HG03135 (cell line): ENCODE measurements at regions not wholly inside any gene's neighbourhood (a gene's known extent, or its start where the extent isn't known, plus 50 kb on each side); places are given as distances from the start of the nearest gene placed in this dataset.

Experiments used
- ATAC-seq: cut with Tn5 transposase; IDR thresholded peaks from one replicate; pipeline ENCODE4 v1.9.1; 2021; ENCODE audit warnings: mild to moderate bottlenecking, moderate library complexity; ENCODE audit not compliant: unreplicated experiment

DNA sequence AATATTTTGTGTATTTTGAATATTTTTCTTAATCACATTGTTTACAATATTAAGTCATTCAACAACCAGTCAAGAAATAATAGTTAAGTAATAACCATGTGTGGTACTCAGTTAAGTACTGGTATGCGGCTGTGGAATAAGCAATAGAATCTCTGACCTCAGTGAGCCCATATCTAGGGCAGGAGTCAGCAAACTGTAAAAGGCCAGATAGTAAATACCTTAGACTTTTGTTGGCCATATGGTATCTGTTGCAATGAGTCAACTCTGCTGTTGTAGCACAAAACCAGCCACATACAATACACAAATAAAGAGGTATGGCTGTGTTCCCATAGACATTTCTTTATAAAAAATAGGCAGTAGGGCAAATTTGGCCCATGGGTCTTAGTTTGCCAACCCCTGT is 311.6 kb upstream of the SEMA3A start:
- no peak for ATAC-seq

GRCh38 chr7:84502239-84502638 is 307.6 kb upstream of the SEMA3A start:
- ATAC-seq, result no peak

DNA sequence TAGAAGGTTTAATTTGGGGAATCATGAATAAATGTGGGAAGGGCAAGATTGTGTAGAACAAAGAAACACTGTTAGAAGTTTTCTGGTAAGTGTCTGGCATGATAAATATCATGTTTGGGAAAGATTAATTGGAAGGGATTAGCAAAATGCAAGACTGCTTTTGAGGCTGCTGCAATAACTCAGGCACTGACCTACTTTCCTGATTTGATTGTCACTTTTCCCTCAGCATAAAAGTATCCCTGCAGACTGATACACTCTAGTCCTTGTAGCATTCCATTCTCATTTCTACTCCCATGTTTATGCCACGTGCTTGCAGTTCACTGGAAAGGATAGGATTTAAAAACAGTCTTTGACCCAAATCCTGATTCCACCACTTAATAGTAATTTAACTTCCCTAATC is 303.3 kb upstream of the SEMA3A start:
- ATAC-seq, result no peak

- ATAC-seq, result no peak
Observed at GRCh38 chr7:84495128-84495527, 300.5 kb upstream of the SEMA3A start.

DNA sequence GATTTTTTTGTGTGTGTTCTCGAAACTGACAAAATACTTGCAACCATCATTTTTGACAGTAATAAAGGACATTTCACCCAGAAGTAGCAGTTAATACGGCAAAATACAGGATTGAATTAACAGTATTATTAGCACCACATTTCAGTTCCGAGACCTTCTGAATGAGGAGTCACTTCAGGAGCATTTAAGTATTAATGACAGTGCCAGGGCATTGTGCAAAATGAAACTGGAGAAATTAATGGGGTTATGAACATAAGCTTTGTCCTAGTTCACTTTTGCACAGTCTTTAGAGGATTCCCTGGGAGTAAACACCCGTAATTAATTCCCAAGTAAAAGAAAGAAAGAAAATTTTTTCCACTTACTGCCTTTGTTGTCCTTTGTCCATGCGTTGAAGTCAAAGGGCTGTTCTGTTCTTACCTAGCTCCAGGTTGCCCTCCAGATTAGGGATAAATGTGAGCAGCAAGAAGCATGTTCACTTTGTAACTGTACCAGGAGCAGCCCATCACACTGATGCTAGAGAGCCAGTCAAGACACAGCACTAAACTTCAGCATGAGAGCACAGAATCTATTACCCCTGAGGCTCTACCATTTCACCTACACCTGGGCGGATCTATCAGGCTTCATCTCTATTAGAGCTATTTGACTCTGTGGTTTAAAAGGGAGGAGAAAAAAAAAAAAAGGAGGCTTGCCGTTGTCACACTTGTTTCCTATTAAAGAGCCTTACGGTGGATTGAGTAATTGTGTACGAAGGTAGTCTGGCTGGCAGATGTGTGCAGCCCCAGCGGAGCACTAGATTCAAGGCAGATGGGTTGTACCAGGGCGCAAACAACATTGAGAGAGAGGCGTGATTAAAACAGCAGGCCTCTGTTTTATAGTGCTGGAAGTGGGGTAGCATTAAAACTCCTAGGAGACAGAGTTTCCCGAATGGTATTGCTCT is 297.8 kb upstream of the SEMA3A start:
- no peak for ATAC-seq

DNA sequence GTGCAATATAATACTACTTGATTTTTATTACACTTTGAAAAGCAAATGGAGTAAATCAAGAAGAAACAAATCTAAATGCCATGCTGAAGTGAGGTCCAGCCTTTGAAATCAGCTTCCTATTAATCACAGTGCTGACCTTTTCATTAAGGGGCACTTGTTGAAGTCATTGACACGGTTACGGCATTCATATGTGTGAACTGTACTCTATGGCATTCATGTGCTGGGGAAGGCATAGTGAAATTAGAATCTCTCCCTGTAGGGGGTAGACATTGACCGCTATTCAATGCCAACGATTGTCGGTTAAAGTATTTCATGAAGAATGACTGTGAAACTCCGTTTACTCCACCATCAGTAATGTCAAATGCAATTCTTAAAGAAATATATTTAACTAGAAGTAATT is 296.1 kb upstream of the SEMA3A start:
- no peak for ATAC-seq

DNA sequence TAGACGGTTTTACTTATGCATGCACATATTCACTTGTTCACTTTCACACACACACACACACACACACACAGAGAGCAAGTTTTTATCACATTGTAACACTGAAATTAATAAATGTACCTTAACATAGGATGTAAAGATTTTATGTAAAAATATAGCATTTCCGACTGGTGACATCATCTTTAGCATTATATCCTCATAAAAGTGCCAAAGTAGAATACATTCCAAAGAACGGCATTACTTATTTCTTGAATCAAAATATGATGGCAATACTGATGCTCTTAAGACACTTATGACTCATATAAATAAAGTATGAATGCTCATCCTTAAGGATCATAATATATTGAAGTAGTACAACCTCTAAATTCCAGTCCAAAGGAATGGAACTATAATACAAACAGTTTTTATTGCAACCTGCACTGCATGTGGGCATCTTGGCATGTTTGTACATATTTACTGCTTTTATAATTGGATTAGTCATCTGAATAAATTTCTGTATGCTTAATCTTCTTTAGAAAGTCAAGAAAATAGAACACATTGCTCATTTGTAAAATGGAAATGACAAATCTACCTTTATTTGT is 290.0 kb upstream of the SEMA3A start:
- ATAC-seq, result no peak

- no peak for ATAC-seq
Observed at GRCh38 chr7:84482476-84482875, 287.9 kb upstream of the SEMA3A start.

- no peak for ATAC-seq
Observed at GRCh38 chr7:84479059-84479458, 284.5 kb upstream of the SEMA3A start.

DNA sequence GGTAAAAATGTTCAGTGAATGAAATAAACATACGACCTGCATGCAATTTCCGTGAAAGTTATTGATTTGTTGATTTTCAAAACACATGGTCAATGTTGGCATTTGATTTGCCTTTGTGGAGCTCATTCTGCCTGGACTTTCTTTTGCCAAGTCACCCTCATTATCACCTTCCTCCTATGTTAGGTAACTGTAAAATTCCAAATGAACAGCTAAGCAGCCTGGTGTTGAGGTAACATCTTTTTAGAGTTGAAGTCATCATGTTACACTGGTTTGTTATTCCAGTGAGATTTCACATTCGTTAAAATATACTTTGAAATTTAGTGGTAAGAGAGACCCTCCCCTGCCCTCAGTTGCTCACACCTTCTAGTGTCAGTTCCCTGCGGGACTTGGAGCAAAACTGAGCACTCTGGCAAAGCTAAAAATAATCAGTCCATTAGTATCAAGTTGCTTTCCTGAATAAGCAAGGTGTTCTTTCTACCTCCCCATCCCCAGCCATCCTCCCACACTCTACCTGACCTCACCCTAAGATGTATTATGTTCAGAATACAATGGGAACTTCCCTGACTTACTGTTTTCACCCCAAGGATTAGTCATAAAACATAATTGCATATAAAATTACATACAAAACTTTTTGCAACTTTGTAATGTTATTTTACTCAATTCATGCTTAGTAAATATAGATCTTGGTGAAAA is 283.3 kb upstream of the SEMA3A start:
- ATAC-seq, result no peak

- no peak for ATAC-seq
Observed at GRCh38 chr7:84474436-84474835, 279.8 kb upstream of the SEMA3A start.

DNA sequence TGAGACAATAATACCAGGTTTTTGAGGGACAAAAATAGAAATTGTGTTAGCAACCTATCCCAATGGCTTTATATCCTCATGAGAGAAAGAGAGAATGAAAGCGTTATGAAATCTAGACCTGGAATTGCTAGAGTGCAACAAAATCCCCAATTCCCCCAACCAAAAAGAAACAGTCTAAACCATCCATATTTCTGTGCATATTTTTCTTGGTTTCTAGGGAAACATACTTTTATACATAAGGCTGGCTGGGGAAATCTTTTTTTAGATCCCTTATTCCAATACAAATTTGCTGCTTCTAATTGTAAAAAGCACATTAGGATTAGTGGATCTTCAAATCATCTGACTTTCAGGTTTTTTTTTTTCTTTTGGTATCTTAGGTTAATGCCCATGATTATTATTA is 277.0 kb upstream of the SEMA3A start:
- no peak for ATAC-seq

- no peak for ATAC-seq
Observed at GRCh38 chr7:84469034-84469433, 274.4 kb upstream of the SEMA3A start.

DNA sequence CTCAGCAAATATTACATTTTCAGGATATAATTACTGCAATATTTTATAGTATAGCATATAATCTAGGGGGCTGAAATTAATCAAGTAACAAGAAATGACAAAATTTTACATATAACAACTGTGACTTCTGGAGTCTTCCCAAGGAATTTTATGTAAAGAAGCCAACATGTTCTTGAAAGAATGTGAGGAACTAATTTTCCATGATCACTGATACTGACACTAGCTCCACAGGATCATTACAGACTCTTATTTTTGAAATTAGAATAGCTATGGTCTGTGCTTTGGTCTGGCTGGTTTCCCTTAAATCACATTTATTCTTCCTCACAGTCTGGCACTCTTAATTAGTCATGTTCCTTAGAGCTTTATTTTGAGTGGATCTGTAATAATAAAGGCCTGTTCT is 267.7 kb upstream of the SEMA3A start:
- ATAC-seq, result no peak

DNA sequence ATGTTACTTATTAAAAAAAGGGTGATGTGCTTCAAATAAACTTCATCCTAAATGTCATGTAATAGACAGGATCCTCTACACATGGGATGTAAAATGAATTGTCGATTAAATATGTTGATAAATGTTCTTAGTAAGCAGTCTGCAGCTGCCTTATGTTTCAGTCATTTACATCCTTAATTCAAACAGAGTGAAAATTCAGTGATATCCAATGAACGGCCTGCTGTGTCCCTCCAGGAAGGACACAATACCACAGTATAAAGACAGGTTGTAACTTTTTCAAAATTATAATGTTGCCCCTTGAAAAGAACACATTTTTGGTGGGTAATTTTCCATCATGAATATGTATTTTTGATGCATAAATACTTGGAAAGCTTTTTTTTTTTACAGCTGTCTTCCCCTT is 266.5 kb upstream of the SEMA3A start:
- no peak for ATAC-seq

DNA sequence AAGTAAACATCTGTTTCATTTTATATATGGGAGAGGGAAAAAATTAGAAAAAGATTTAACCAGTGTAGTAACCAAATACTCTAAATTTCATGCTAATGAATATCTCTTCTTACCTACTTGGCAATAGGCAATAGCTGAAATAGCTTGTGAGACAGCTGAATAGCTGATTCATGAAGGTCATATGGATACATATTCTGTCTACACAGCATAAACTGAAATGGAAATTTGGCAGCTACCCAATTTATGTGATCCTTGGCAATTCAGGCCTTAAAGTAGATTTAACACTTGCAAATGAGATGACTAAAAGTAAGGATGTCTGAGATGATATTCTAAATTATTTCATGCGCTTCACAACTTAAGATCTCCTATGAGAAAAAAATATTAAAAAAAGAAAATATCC is 261.2 kb upstream of the SEMA3A start:
- ATAC-seq, result no peak

DNA sequence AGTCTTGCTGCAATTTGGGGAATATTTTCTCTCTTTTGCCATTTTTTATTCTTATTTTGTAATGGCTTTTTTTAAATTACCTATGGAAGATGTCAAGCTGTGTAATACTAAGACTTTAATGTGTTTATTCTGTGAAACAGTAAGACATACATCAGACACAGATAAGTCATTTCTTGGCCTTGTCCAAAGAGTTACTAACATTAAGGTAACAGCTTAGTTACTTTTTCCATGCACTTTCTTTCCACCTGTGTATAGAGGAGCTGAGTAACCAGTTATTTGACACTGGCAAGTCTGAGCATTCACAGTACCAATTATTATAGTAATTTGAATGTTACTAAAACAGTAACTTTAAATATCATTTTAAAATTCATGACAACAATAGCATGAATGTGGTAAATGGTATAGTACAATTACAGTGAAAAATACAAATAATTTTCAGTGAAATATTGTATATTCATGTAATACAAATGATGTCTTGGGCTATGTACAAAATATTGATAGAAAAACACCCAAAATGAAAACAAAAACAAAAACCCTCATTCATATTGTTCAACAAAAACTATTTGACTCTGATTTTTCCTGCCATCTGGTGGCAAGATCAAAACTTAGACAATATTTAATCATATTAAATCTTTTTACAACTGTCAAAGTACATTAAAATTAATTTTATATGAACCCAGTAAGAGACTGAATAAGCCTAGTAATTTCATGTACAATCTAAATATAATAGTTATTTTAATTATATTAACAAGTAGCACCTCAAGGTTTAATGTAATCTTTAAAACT is 259.8 kb upstream of the SEMA3A start:
- ATAC-seq, result no peak

DNA sequence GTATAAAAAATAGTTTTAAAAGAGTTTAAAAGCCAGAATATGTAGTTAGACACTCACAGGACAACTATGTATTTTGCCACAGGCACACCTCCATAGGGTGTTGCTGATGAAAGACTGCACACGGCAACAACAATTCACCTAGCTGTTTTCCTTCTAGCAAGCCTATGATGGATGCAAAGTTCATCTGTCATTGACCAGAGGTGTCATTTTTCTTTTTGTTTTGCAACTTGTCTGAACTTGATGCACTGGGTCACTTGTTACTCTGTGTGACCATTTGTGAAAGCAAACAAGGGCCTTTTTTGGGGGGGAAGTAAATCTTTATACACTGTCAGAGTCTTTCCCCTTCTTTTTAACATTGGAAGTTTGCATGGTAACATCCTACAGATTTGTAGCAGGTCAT is 258.0 kb upstream of the SEMA3A start:
- ATAC-seq, result no peak

GRCh38 chr7:84450772-84451171 is 256.2 kb upstream of the SEMA3A start:
- no peak for ATAC-seq

DNA sequence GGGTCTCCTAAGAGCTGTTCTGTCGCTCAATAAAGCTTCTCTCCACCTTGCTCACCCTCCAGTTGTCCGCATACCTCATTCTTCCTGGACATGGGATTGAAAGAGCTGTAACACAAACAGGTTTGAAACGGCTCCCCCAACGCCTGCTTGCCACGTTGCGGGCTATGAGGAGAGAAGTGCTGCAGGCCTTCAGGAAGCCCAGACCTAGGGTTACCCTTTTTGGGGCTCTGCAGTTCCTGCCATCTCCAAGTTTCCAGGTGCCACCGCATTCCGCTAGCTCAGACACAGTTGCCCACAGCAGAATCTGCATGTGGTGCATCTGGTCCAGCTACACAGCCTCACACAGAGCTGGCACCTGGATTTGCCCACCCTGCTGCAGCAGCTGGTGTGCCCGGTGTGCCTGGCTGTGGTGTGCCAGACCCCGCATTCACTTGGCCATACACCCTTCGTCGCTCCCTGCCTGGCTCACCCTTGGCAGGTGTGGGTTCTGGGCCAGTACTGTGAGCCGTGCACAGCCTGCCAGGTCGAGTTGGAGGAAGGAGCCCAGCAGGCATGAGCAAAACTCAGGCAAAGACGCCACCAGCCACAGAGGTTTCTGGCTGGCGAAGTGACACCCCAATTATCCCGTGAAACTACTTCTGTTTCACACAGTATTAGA is 253.2 kb upstream of the SEMA3A start:
- no peak for ATAC-seq
